ENCODE measurements at regions not wholly inside any gene's neighbourhood (a gene's known extent, or its start where the extent isn't known, plus 50 kb on each side); places are given as distances from the start of the nearest gene placed in this dataset.

- peak in 1 of 2 donors; percentile 4 for DNase-seq (ENCODE audit: low read depth in 2 of 2)
Measured at GRCh38 chr1:82318921-82319320, 518.2 kb downstream of the ADGRL2 start.

GRCh38 chr1:82318265-82318664, 517.5 kb downstream of the ADGRL2 start:
- DNase-seq (ENCODE audit: low read depth in 2 of 2): no peak

- DNase-seq (ENCODE audit: low read depth in 2 of 2): peak in 1 of 2 donors; percentile 29
Measured at GRCh38 chr1:82317671-82318070, 516.9 kb downstream of the ADGRL2 start.

GRCh38 chr1:82299656-82300055, 498.9 kb downstream of the ADGRL2 start:
- DNase-seq (ENCODE audit: low read depth in 2 of 2): no peak

- DNase-seq (ENCODE audit: low read depth in 2 of 2): no peak
Measured at GRCh38 chr1:82299056-82299455, 498.3 kb downstream of the ADGRL2 start.

- no peak for DNase-seq (ENCODE audit: low read depth in 2 of 2)
Measured at GRCh38 chr1:82297139-82297896, 496.6 kb downstream of the ADGRL2 start.

GRCh38 chr1:82287556-82287955, 486.8 kb downstream of the ADGRL2 start:
- DNase-seq (ENCODE audit: low read depth in 2 of 2): no peak

GRCh38 chr1:82284213-82284612, 483.5 kb downstream of the ADGRL2 start:
- no peak for DNase-seq (ENCODE audit: low read depth in 2 of 2)

GRCh38 chr1:82279241-82279640, 478.5 kb downstream of the ADGRL2 start:
- no peak for DNase-seq (ENCODE audit: low read depth in 2 of 2)

- DNase-seq (ENCODE audit: low read depth in 2 of 2): peak in 1 of 2 donors; percentile 4
Measured at GRCh38 chr1:82273816-82274215, 473.1 kb downstream of the ADGRL2 start.

GRCh38 chr1:82269431-82269830, 468.7 kb downstream of the ADGRL2 start:
- no peak for DNase-seq (ENCODE audit: low read depth in 2 of 2)

GRCh38 chr1:82268826-82269225, 468.1 kb downstream of the ADGRL2 start:
- no peak for DNase-seq (ENCODE audit: low read depth in 2 of 2)

GRCh38 chr1:82266351-82266750, 465.6 kb downstream of the ADGRL2 start:
- no peak for DNase-seq (ENCODE audit: low read depth in 2 of 2)

- DNase-seq (ENCODE audit: low read depth in 2 of 2): no peak
Measured at GRCh38 chr1:82265436-82265835, 464.7 kb downstream of the ADGRL2 start.

GRCh38 chr1:82264802-82265201, 464.1 kb downstream of the ADGRL2 start:
- no peak for DNase-seq (ENCODE audit: low read depth in 2 of 2)

GRCh38 chr1:82263396-82263795, 462.7 kb downstream of the ADGRL2 start:
- no peak for DNase-seq (ENCODE audit: low read depth in 2 of 2)

- peak in 1 of 2 donors; percentile 22 for DNase-seq (ENCODE audit: low read depth in 2 of 2)
Measured at GRCh38 chr1:82260666-82261065, 459.9 kb downstream of the ADGRL2 start.

- peak in 1 of 2 donors; percentile 47 for DNase-seq (ENCODE audit: low read depth in 2 of 2)
Measured at GRCh38 chr1:82260051-82260450, 459.3 kb downstream of the ADGRL2 start.

- no peak for DNase-seq (ENCODE audit: low read depth in 2 of 2)
Measured at GRCh38 chr1:82258887-82259286, 458.2 kb downstream of the ADGRL2 start.

- no peak for DNase-seq (ENCODE audit: low read depth in 2 of 2)
Measured at GRCh38 chr1:82246050-82246449, 445.3 kb downstream of the ADGRL2 start.

- DNase-seq (ENCODE audit: low read depth in 2 of 2): no peak
Measured at GRCh38 chr1:82245345-82246014, 444.7 kb downstream of the ADGRL2 start.

- DNase-seq (ENCODE audit: low read depth in 2 of 2): no peak
Measured at GRCh38 chr1:82240571-82240970, 439.8 kb downstream of the ADGRL2 start.

GRCh38 chr1:82230667-82231066, 429.9 kb downstream of the ADGRL2 start:
- DNase-seq (ENCODE audit: low read depth in 2 of 2): no peak
